ENCODE measurements at regions not wholly inside any gene's neighbourhood (a gene's known extent, or its start where the extent isn't known, plus 50 kb on each side); places are given as distances from the start of the nearest gene placed in this dataset.

DNA sequence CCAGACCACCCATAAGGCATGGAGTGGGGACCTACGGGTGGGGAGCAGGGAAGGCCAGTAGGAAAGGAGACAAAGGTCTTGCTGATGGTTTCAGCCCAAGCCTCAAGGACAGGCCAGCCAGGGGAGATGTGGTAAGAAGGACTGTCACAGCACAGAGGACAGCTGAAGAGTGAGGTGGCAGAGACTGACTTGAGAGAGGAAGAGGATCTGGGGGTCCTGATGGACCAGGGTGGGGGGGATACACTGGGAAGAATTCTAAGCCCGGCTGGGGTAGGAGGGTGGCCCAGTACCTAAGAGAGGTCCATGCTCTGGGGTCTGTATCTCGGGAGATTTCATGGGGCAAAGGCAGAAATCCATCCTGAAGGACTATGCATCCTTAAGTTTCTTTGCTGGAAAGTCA is 66.1 kb upstream of the THY1 start:
- no peak overlapping the region for H2BK12ac ChIP-seq (ENCODE audit: low read length)
- no CpG with 5 or more reads among the region's 3 CpGs for WGBS (ENCODE audit: extremely low coverage, insufficient coverage, insufficient read length)

DNA sequence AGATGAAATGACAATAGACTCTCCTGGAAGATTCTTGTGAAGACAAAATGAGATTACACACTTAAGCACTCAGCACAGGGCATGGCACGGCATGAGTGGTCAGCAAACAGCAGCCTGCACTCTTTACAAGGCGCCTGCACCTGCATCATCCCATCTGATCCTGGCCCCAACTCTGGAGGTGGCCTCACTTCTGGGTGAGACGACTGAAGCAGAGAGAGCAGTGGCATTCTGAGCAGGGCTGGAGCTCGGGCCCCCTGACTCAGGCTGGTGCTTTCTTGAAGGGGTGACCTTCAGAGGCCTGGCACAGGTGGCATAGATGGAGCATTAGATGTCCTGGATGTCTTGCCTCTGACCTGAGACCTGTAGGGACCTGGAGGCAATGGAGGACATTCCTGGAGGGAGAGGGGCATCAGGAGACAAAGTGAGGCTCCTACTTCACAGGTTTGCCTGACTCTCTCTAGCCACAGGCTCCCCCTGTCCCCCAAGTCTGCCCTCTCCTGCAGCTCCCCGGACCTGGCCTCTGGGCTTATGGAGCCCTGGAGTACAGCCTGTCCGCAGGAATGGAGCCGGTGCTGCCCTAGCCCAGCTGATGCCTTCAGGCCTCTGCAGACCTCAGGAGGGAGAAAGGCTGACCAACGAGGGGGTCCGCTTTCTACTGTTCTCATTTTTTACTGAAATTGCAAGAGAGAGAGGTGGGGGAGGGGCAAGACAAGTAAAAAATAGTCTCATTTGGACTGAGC is 65.5 kb upstream of the THY1 start:
- DNase-seq: no peak
- Histone ChIP-seq H3K79me1 (ENCODE audit: low read length) (no peaks in the 10 kb centered on the region), H2BK5ac (ENCODE audit: low read depth, low read length, poor library complexity) (no peak overlapping the region), H3K4me1 (ENCODE audit: control insufficient read depth in 1 of 2, insufficient read depth in 2 of 2, low read length in 2 of 2) (no peaks in the 10 kb centered on the region), H3K9me3 (ENCODE audit: insufficient read depth, low read depth, low read length) (no peaks in the 10 kb centered on the region), H3K23ac (ENCODE audit: low read length) (no peak overlapping the region), H3K4me2 (ENCODE audit: low read length) (no peak overlapping the region), H3K9ac (ENCODE audit: low read length) (no peak overlapping the region), H3K18ac (ENCODE audit: low read length) (no peak overlapping the region), H4K8ac (ENCODE audit: low read depth, low read length) (no peak overlapping the region), H3K27me3 (ENCODE audit: insufficient read depth, low read length) (no peaks in the 10 kb centered on the region), H3K14ac (ENCODE audit: low read length) (no peak overlapping the region), H2BK12ac (ENCODE audit: low read length) (no peak overlapping the region), H2BK120ac (ENCODE audit: insufficient read depth, low read length, poor library complexity) (no peak overlapping the region), H3K36me3 (ENCODE audit: control insufficient read depth in 1 of 2, insufficient read depth in 2 of 2, low read length in 2 of 2) (no peaks in the 10 kb centered on the region), H3K4ac (ENCODE audit: low read depth, low read length) (no peak overlapping the region), H2AFZ (ENCODE audit: insufficient read depth, low read length, poor library complexity) (no peak overlapping the region), H3K27ac (ENCODE audit: low read depth, low read length) (no peak overlapping the region), H4K91ac (ENCODE audit: low read depth, low read length) (no peak overlapping the region), H3K79me2 (ENCODE audit: control insufficient read depth, insufficient read depth, low read length, poor library complexity) (no peaks in the 10 kb centered on the region), H3K4me3 (ENCODE audit: low read depth, low read length) (no peak overlapping the region), H4K12ac (ENCODE audit: low read depth, low read length) (no peak overlapping the region), H2AK5ac (ENCODE audit: low read length) (no peak overlapping the region)
- no CpG with 5 or more reads among the region's 9 CpGs for WGBS (ENCODE audit: extremely low coverage, insufficient coverage, insufficient read length)

More for the DNA sequence above, 66.1 kb upstream of the THY1 start:
- no peak overlapping the region for H2BK120ac ChIP-seq (ENCODE audit: insufficient read depth, low read length, poor library complexity)
- H3K18ac ChIP-seq (ENCODE audit: low read length): no peak overlapping the region
- no peaks in the 10 kb centered on the region for H3K4me1 ChIP-seq (ENCODE audit: control insufficient read depth in 1 of 2, insufficient read depth in 2 of 2, low read length in 2 of 2)
- no peak overlapping the region for H3K9ac ChIP-seq (ENCODE audit: low read length)
- H3K27me3 ChIP-seq (ENCODE audit: insufficient read depth, low read length): no peaks in the 10 kb centered on the region
- H2AK5ac ChIP-seq (ENCODE audit: low read length): no peak overlapping the region
- H3K14ac ChIP-seq (ENCODE audit: low read length): no peak overlapping the region
- no peak overlapping the region for H2AFZ ChIP-seq (ENCODE audit: insufficient read depth, low read length, poor library complexity)
- no peaks in the 10 kb centered on the region for H3K9me3 ChIP-seq (ENCODE audit: insufficient read depth, low read depth, low read length)
- H4K91ac ChIP-seq (ENCODE audit: low read depth, low read length): no peak overlapping the region
- H3K79me1 ChIP-seq (ENCODE audit: low read length): no peaks in the 10 kb centered on the region
- no peak overlapping the region for H3K23ac ChIP-seq (ENCODE audit: low read length)
- H3K27ac ChIP-seq (ENCODE audit: low read depth, low read length): no peak overlapping the region
- H4K12ac ChIP-seq (ENCODE audit: low read depth, low read length): no peak overlapping the region
- no peak overlapping the region for H3K4me2 ChIP-seq (ENCODE audit: low read length)
- H3K36me3 ChIP-seq (ENCODE audit: control insufficient read depth in 1 of 2, insufficient read depth in 2 of 2, low read length in 2 of 2): no peaks in the 10 kb centered on the region
- no peak overlapping the region for H3K4ac ChIP-seq (ENCODE audit: low read depth, low read length)
- DNase-seq: no peak
- no peak overlapping the region for H4K8ac ChIP-seq (ENCODE audit: low read depth, low read length)
- H3K4me3 ChIP-seq (ENCODE audit: low read depth, low read length): no peak overlapping the region
- H2BK5ac ChIP-seq (ENCODE audit: low read depth, low read length, poor library complexity): no peak overlapping the region
- no peaks in the 10 kb centered on the region for H3K79me2 ChIP-seq (ENCODE audit: control insufficient read depth, insufficient read depth, low read length, poor library complexity)

DNA sequence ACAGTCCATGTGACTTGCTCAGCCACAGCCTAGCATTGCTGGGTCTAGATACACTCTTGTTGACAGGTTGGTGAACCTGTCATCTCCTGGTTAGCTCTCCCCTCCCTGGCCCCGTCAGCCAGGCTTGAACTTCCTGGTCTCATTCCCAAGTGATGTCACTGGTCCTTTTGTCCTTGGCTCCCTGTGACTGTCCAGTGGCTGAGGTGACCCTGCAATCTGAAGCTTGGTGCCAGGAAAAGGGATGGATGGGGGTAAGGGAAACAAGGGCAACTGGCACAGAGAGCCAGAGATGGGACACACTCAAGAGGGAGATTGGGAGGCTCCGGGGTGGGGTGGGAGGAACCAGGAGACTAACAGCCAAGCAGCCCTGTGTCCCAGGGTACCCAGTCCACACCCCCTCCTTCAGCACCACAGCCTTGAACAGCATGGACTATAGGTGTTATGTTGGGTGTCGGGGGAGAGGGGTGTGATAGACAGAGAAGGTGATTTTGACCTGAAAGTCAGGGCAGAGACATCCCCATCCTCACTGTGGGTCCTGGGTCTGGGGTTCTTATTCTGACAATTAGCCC is 63.8 kb upstream of the THY1 start:
- no CpG with 5 or more reads among the region's 3 CpGs for WGBS (ENCODE audit: extremely low coverage, insufficient coverage, insufficient read length)
- no peaks in the 10 kb centered on the region for H3K4me1 ChIP-seq (ENCODE audit: control insufficient read depth in 1 of 2, insufficient read depth in 2 of 2, low read length in 2 of 2)
- no peak overlapping the region for H2AK5ac ChIP-seq (ENCODE audit: low read length)
- no peak overlapping the region for H3K23ac ChIP-seq (ENCODE audit: low read length)
- H2BK120ac ChIP-seq (ENCODE audit: insufficient read depth, low read length, poor library complexity): no peak overlapping the region
- no peak overlapping the region for H3K9ac ChIP-seq (ENCODE audit: low read length)
- no peak overlapping the region for H3K18ac ChIP-seq (ENCODE audit: low read length)
- no peak overlapping the region for H2BK5ac ChIP-seq (ENCODE audit: low read depth, low read length, poor library complexity)
- H3K9me3 ChIP-seq (ENCODE audit: insufficient read depth, low read depth, low read length): no peaks in the 10 kb centered on the region
- H4K8ac ChIP-seq (ENCODE audit: low read depth, low read length): no peak overlapping the region
- H3K36me3 ChIP-seq (ENCODE audit: control insufficient read depth in 1 of 2, insufficient read depth in 2 of 2, low read length in 2 of 2): no peaks in the 10 kb centered on the region
- H3K27ac ChIP-seq (ENCODE audit: low read depth, low read length): no peak overlapping the region
- H2AFZ ChIP-seq (ENCODE audit: insufficient read depth, low read length, poor library complexity): no peak overlapping the region
- no peak overlapping the region for H3K4ac ChIP-seq (ENCODE audit: low read depth, low read length)
- H3K27me3 ChIP-seq (ENCODE audit: insufficient read depth, low read length): no peaks in the 10 kb centered on the region
- no peak overlapping the region for H4K12ac ChIP-seq (ENCODE audit: low read depth, low read length)
- no peaks in the 10 kb centered on the region for H3K79me2 ChIP-seq (ENCODE audit: control insufficient read depth, insufficient read depth, low read length, poor library complexity)
- H3K4me3 ChIP-seq (ENCODE audit: low read depth, low read length): no peak overlapping the region
- H3K79me1 ChIP-seq (ENCODE audit: low read length): no peaks in the 10 kb centered on the region
- H3K14ac ChIP-seq (ENCODE audit: low read length): no peak overlapping the region
- no peak overlapping the region for H3K4me2 ChIP-seq (ENCODE audit: low read length)
- DNase-seq: no peak
- no peak overlapping the region for H4K91ac ChIP-seq (ENCODE audit: low read depth, low read length)
- no peak overlapping the region for H2BK12ac ChIP-seq (ENCODE audit: low read length)

DNA sequence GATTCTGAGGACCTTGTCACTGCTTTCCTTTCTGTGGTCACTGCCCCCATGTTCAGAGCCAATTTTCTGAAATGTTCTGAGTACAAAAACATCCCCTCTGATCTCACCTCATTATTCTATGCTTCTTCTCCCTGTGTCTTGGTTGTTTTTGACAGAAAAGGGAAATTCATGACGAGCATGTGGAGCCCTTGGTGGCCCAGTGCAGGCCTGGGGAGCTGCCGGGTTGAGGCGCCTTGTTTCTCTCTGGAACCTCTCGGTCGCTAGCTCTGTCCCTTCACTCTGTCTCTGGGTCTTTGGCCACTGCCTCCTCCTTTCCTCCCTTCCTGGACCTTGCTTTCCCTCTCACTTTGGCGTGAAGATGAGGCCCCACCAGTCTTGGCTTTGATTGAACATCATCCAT is 63.0 kb upstream of the THY1 start:
- no peak overlapping the region for H3K18ac ChIP-seq (ENCODE audit: low read length)
- no peak overlapping the region for H2BK5ac ChIP-seq (ENCODE audit: low read depth, low read length, poor library complexity)
- no peak overlapping the region for H3K4ac ChIP-seq (ENCODE audit: low read depth, low read length)
- H3K4me1 ChIP-seq (ENCODE audit: control insufficient read depth in 1 of 2, insufficient read depth in 2 of 2, low read length in 2 of 2): no peaks in the 10 kb centered on the region
- H2BK12ac ChIP-seq (ENCODE audit: low read length): no peak overlapping the region
- no peaks in the 10 kb centered on the region for H3K79me1 ChIP-seq (ENCODE audit: low read length)
- H4K91ac ChIP-seq (ENCODE audit: low read depth, low read length): no peak overlapping the region
- H3K4me2 ChIP-seq (ENCODE audit: low read length): no peak overlapping the region
- no peaks in the 10 kb centered on the region for H3K9me3 ChIP-seq (ENCODE audit: insufficient read depth, low read depth, low read length)
- no peak overlapping the region for H2BK120ac ChIP-seq (ENCODE audit: insufficient read depth, low read length, poor library complexity)
- no peak overlapping the region for H2AK5ac ChIP-seq (ENCODE audit: low read length)
- H3K79me2 ChIP-seq (ENCODE audit: control insufficient read depth, insufficient read depth, low read length, poor library complexity): no peaks in the 10 kb centered on the region
- DNase-seq: no peak
- WGBS (ENCODE audit: extremely low coverage, insufficient coverage, insufficient read length): no CpG with 5 or more reads among the region's 6 CpGs
- H3K27ac ChIP-seq (ENCODE audit: low read depth, low read length): no peak overlapping the region
- no peak overlapping the region for H3K14ac ChIP-seq (ENCODE audit: low read length)
- H3K36me3 ChIP-seq (ENCODE audit: control insufficient read depth in 1 of 2, insufficient read depth in 2 of 2, low read length in 2 of 2): no peaks in the 10 kb centered on the region
- no peak overlapping the region for H3K4me3 ChIP-seq (ENCODE audit: low read depth, low read length)
- H4K8ac ChIP-seq (ENCODE audit: low read depth, low read length): no peak overlapping the region
- no peak overlapping the region for H3K9ac ChIP-seq (ENCODE audit: low read length)
- no peaks in the 10 kb centered on the region for H3K27me3 ChIP-seq (ENCODE audit: insufficient read depth, low read length)
- no peak overlapping the region for H3K23ac ChIP-seq (ENCODE audit: low read length)
- H2AFZ ChIP-seq (ENCODE audit: insufficient read depth, low read length, poor library complexity): no peak overlapping the region
- no peak overlapping the region for H4K12ac ChIP-seq (ENCODE audit: low read depth, low read length)
